Activated CD8-positive, alpha-beta T cell treated with anti-CD3 and anti-CD28 coated beads for 36 hours (primary cell): ENCODE measurements at regions not wholly inside any gene's neighbourhood (a gene's known extent, or its start where the extent isn't known, plus 50 kb on each side); places are given as distances from the start of the nearest gene placed in this dataset.

Source experiments
- ATAC-seq: fragments of 200-7000 bp; cut with Tn5 transposase; one replicate; pipeline ENCODE4 v1.10.0; 2021; ENCODE audit warnings: mild to moderate bottlenecking, moderate library complexity
- CTCF ChIA-PET: fragments of 350-600 bp; sonication (Branson Sonifier 250); formaldehyde crosslinking; loops from one replicate; lab custom pipeline; 2021; ENCODE audit warnings: antibody characterized with exemption; lab: Charles Lee
- POLR2A ChIA-PET: fragments of 350-600 bp; sonication (Branson Sonifier 250); formaldehyde crosslinking; loops from one replicate; lab custom pipeline; 2021; ENCODE audit warnings: antibody characterized with exemption; lab: Charles Lee
- DNase-seq: peaks from one replicate; pipeline ENCODE4 v3.0.0-alpha.2; 2020
- H3K27ac Mint-ChIP-seq: one replicate; pipeline ENCODE4 v1.8.0; 2021; ENCODE audit warnings: mild to moderate bottlenecking, mixed read lengths
- H3K27me3 Mint-ChIP-seq: one replicate; pipeline ENCODE4 v1.8.0; 2021; ENCODE audit warnings: mixed read lengths
- H3K36me3 Mint-ChIP-seq: one replicate; pipeline ENCODE4 v1.8.0; 2021; ENCODE audit warnings: low read depth, mixed read lengths
- H3K4me1 Mint-ChIP-seq: one replicate; pipeline ENCODE4 v1.8.0; 2021; ENCODE audit warnings: low read depth, mixed read lengths
- H3K4me3 Mint-ChIP-seq: one replicate; pipeline ENCODE4 v1.8.0; 2021; ENCODE audit warnings: mild to moderate bottlenecking, moderate library complexity, mixed read lengths
- H3K9me3 Mint-ChIP-seq: one replicate; pipeline ENCODE4 v1.8.0; 2021; ENCODE audit warnings: mixed read lengths
- intact Hi-C: fragments of 100-400 bp; cut with micrococcal nuclease; formaldehyde crosslinking; loops from one replicate; pipeline ENCODE4 v1.10.0; 2022
- TF ChIP-seq, protein P1 (sequence below): fragments of 200-600 bp; IDR thresholded peaks from one replicate; pipeline ENCODE4 v1.8.0; 2022; ENCODE audit warnings: antibody characterized with exemption, mild to moderate bottlenecking

DNA sequence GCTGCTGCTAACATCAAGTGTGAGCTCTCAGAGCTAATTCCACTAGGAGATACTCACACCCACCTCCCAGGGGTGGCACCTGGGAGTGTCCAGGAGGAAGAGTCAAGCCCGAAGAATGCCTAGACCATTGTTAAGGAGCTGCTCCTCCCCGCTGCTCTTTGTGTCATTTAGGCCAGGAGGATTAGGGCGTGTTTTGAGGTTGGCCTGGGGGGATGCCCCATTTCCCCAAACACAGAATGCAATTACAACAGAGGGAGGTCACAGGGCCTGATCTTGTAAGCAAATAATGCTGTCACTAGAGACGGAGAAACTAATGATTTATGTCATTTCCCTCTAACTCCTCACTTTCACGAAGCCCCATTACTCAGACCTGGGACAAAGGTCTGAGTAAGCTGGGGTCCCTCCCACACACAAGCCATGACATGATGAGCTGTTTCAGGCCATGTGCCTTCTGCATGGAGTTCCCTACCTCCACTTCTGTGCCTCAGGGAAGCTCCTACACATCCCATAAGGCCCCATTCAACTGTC, 312.5 kb downstream of the ACTL7B start:
- Mint-ChIP-seq H3K27ac (no peak overlapping the region), H3K9me3 (peaks cover 3% of the 10 kb centered on the region), H3K4me3 (no peak overlapping the region), H3K4me1 (no peaks in the 10 kb centered on the region), H3K36me3 (no peaks in the 10 kb centered on the region), H3K27me3 (no peaks in the 10 kb centered on the region)
- intact Hi-C loops: no loop called here
- DNase-seq (no peak), ATAC-seq (no peak)
- CTCF ChIA-PET: no interaction called here
- POLR2A ChIA-PET: no interaction called here
- TF ChIP-seq, protein P1, sequence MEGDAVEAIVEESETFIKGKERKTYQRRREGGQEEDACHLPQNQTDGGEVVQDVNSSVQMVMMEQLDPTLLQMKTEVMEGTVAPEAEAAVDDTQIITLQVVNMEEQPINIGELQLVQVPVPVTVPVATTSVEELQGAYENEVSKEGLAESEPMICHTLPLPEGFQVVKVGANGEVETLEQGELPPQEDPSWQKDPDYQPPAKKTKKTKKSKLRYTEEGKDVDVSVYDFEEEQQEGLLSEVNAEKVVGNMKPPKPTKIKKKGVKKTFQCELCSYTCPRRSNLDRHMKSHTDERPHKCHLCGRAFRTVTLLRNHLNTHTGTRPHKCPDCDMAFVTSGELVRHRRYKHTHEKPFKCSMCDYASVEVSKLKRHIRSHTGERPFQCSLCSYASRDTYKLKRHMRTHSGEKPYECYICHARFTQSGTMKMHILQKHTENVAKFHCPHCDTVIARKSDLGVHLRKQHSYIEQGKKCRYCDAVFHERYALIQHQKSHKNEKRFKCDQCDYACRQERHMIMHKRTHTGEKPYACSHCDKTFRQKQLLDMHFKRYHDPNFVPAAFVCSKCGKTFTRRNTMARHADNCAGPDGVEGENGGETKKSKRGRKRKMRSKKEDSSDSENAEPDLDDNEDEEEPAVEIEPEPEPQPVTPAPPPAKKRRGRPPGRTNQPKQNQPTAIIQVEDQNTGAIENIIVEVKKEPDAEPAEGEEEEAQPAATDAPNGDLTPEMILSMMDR: no peak

- Mint-ChIP-seq H3K27ac (no peak overlapping the region), H3K9me3 (peaks cover 3% of the 10 kb centered on the region), H3K4me3 (no peak overlapping the region), H3K4me1 (no peaks in the 10 kb centered on the region), H3K27me3 (no peaks in the 10 kb centered on the region), H3K36me3 (no peaks in the 10 kb centered on the region)
- CTCF ChIA-PET: interaction anchor here (1.6 kb wide), 1 partner anchor 11 kb away, joined by 3 read pairs; no protein-coding TSS in a partner anchor
- ATAC-seq (no peak), DNase-seq (no peak)
- TF ChIP-seq, protein P1: no peak
- intact Hi-C loops: no loop called here
- POLR2A ChIA-PET: no interaction called here
Observed at GRCh38 chr9:108537756-108538155, 318.0 kb downstream of the ACTL7B start.

GRCh38 chr9:108536836-108537601, 318.8 kb downstream of the ACTL7B start:
- Mint-ChIP-seq H3K4me3 (no peak overlapping the region), H3K4me1 (no peaks in the 10 kb centered on the region), H3K27ac (no peak overlapping the region), H3K27me3 (no peaks in the 10 kb centered on the region), H3K9me3 (peaks cover 3% of the 10 kb centered on the region), H3K36me3 (no peaks in the 10 kb centered on the region)
- ATAC-seq: no peak
- ChIA-PET CTCF (no interaction called here), POLR2A (no interaction called here)
- intact Hi-C loops: no loop called here
- no peak for DNase-seq
- TF ChIP-seq, protein P1: no peak

GRCh38 chr9:108535526-108535925, 320.3 kb downstream of the ACTL7B start:
- ATAC-seq (no peak), DNase-seq (no peak)
- H3K4me1 Mint-ChIP-seq: no peaks in the 10 kb centered on the region
- intact Hi-C loops: no loop called here
- TF ChIP-seq, protein P1: no peak
- peaks cover 3% of the 10 kb centered on the region for H3K9me3 Mint-ChIP-seq
- no peaks in the 10 kb centered on the region for H3K36me3 Mint-ChIP-seq
- H3K27me3 Mint-ChIP-seq: no peaks in the 10 kb centered on the region
- POLR2A ChIA-PET: no interaction called here
- no peak overlapping the region for H3K27ac Mint-ChIP-seq
- CTCF ChIA-PET: no interaction called here
- no peak overlapping the region for H3K4me3 Mint-ChIP-seq

GRCh38 chr9:108534741-108535140, 321.0 kb downstream of the ACTL7B start:
- Mint-ChIP-seq H3K9me3 (peaks cover 3% of the 10 kb centered on the region), H3K36me3 (no peaks in the 10 kb centered on the region), H3K27ac (no peak overlapping the region), H3K4me3 (no peak overlapping the region), H3K27me3 (no peaks in the 10 kb centered on the region), H3K4me1 (no peaks in the 10 kb centered on the region)
- ChIA-PET CTCF (no interaction called here), POLR2A (no interaction called here)
- ATAC-seq (no peak), DNase-seq (no peak)
- intact Hi-C loops: no loop called here
- TF ChIP-seq, protein P1: no peak
